ENCODE measurements at regions not wholly inside any gene's neighbourhood (a gene's known extent, or its start where the extent isn't known, plus 50 kb on each side); places are given as distances from the start of the nearest gene placed in this dataset.
A peak's percentile ranks its signal among the peaks of the same experiment; 100 is the strongest.

DNA sequence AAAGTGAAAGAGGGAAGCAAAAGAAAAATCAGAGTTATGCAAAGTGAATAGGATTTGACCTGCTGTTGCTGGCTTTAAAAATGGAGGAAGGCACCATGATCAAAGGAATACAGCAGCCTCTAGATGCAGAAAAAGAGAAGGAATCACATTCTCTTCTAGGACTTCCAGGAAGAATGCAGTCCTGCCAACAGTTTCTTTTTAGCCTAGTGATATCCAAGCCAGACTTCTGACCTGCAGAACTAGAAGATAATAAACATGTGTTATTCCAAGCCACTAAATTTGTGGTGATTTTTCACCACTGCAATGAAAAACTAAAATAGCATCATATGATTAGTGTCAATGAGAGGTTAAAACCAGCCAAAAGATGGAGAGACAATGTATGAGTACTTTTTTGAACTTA lies 101.9 kb upstream of the ADAMTS5 start:
- H3K27ac ChIP-seq (ENCODE audit: low read length): no peak overlapping the region
- DNase-seq: no peak
- H3K4me2 ChIP-seq (ENCODE audit: insufficient read depth, low read length): no peak overlapping the region
- no peak overlapping the region for H3K4me3 ChIP-seq (ENCODE audit: low read depth in 1 of 2, low read length in 2 of 2)
- no peaks in the 10 kb centered on the region for H3K9me3 ChIP-seq (ENCODE audit: insufficient read depth, low read length, severe bottlenecking)
- TF ChIP-seq, protein P1, sequence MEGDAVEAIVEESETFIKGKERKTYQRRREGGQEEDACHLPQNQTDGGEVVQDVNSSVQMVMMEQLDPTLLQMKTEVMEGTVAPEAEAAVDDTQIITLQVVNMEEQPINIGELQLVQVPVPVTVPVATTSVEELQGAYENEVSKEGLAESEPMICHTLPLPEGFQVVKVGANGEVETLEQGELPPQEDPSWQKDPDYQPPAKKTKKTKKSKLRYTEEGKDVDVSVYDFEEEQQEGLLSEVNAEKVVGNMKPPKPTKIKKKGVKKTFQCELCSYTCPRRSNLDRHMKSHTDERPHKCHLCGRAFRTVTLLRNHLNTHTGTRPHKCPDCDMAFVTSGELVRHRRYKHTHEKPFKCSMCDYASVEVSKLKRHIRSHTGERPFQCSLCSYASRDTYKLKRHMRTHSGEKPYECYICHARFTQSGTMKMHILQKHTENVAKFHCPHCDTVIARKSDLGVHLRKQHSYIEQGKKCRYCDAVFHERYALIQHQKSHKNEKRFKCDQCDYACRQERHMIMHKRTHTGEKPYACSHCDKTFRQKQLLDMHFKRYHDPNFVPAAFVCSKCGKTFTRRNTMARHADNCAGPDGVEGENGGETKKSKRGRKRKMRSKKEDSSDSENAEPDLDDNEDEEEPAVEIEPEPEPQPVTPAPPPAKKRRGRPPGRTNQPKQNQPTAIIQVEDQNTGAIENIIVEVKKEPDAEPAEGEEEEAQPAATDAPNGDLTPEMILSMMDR (IDR thresholded peaks at IDR 0.05; ENCODE audit: borderline replicate concordance, extremely low read depth, low read length, poor library complexity, severe bottlenecking): no peak
- no peak for TF ChIP-seq EZH2 (IDR thresholded peaks at IDR 0.05; ENCODE audit: borderline replicate concordance, low read depth, low read length, severe bottlenecking)
- no peaks in the 10 kb centered on the region for H3K27me3 ChIP-seq (ENCODE audit: insufficient read depth, low read length, poor library complexity)
- no peak for ATAC-seq (ENCODE audit: insufficient read depth, low read depth)
- H4K20me1 ChIP-seq (ENCODE audit: insufficient read depth, low read length): no peaks in the 10 kb centered on the region
- H2AFZ ChIP-seq (ENCODE audit: low read depth, low read length): no peak overlapping the region
- no peaks in the 10 kb centered on the region for H3K79me2 ChIP-seq (ENCODE audit: insufficient read depth, low read length)
- no peaks in the 10 kb centered on the region for H3K4me1 ChIP-seq (ENCODE audit: insufficient read depth, low read length)
- H3K9ac ChIP-seq (ENCODE audit: low read depth, low read length): no peak overlapping the region
- no peaks in the 10 kb centered on the region for H3K36me3 ChIP-seq (ENCODE audit: insufficient read depth, low read length)

DNA sequence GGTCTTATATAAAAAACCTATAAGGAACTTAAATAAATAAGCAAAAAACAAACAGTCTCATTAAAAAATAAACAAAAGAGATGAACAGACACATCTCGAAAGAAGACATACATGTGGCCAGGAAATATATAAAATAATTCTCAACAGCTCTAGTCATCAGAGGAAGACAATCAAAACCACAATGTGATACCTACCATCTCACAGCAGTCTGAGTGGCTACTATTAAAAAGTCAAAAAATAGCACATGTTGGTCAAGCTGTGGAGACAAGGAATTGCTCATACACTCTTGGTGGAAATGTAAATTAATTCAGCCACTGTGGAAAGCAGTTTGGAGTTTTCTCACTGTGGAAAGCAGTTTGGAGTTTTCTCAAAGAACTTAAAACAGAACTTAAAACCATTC lies 100.3 kb upstream of the ADAMTS5 start:
- Histone ChIP-seq H3K9me3 (ENCODE audit: insufficient read depth, low read length, severe bottlenecking) (no peaks in the 10 kb centered on the region), H3K4me1 (ENCODE audit: insufficient read depth, low read length) (no peaks in the 10 kb centered on the region), H2AFZ (ENCODE audit: low read depth, low read length) (no peak overlapping the region), H3K79me2 (ENCODE audit: insufficient read depth, low read length) (no peaks in the 10 kb centered on the region), H3K9ac (ENCODE audit: low read depth, low read length) (no peak overlapping the region), H3K4me3 (ENCODE audit: low read depth in 1 of 2, low read length in 2 of 2) (no peak overlapping the region), H3K4me2 (ENCODE audit: insufficient read depth, low read length) (no peak overlapping the region), H3K36me3 (ENCODE audit: insufficient read depth, low read length) (no peaks in the 10 kb centered on the region), H4K20me1 (ENCODE audit: insufficient read depth, low read length) (no peaks in the 10 kb centered on the region), H3K27me3 (ENCODE audit: insufficient read depth, low read length, poor library complexity) (no peaks in the 10 kb centered on the region), H3K27ac (ENCODE audit: low read length) (no peak overlapping the region)
- TF ChIP-seq, protein P1 (IDR thresholded peaks at IDR 0.05; ENCODE audit: borderline replicate concordance, extremely low read depth, low read length, poor library complexity, severe bottlenecking): no peak
- TF ChIP-seq EZH2 (IDR thresholded peaks at IDR 0.05; ENCODE audit: borderline replicate concordance, low read depth, low read length, severe bottlenecking): no peak
- DNase-seq (no peak), ATAC-seq (ENCODE audit: insufficient read depth, low read depth) (no peak)

DNA sequence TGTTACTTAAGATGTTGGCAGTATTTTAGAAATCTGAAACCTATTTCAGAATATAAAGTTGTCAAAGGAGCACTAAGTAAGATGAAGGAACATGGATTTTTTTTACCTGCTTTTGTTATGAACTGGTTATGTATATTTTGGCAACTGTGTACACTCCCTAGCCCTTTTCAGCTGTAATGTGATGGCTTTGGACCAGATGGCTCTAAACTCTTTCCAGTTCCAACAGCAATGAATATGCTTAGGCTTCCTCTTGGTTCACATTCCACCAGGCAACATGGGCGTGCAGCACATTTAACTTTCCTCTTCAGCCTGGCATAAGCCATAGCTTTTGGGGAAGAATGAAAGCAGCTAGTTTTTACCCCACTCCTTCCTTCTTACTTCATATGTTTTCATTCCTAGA lies 95.6 kb upstream of the ADAMTS5 start:
- no peak overlapping the region for H3K9ac ChIP-seq (ENCODE audit: low read depth, low read length)
- H3K79me2 ChIP-seq (ENCODE audit: insufficient read depth, low read length): no peaks in the 10 kb centered on the region
- no peaks in the 10 kb centered on the region for H3K9me3 ChIP-seq (ENCODE audit: insufficient read depth, low read length, severe bottlenecking)
- 0 out of 2 replicates have a peak overlapping the region, but pooled peaks have one; percentile 16 for H2AFZ ChIP-seq (ENCODE audit: low read depth, low read length)
- no peak overlapping the region for H3K4me2 ChIP-seq (ENCODE audit: insufficient read depth, low read length)
- H3K27me3 ChIP-seq (ENCODE audit: insufficient read depth, low read length, poor library complexity): no peaks in the 10 kb centered on the region
- no peak overlapping the region for H3K4me3 ChIP-seq (ENCODE audit: low read depth in 1 of 2, low read length in 2 of 2)
- no peaks in the 10 kb centered on the region for H4K20me1 ChIP-seq (ENCODE audit: insufficient read depth, low read length)
- H3K4me1 ChIP-seq (ENCODE audit: insufficient read depth, low read length): no peaks in the 10 kb centered on the region
- no peak overlapping the region for H3K27ac ChIP-seq (ENCODE audit: low read length)
- no peaks in the 10 kb centered on the region for H3K36me3 ChIP-seq (ENCODE audit: insufficient read depth, low read length)
- ATAC-seq (ENCODE audit: insufficient read depth, low read depth) (no peak), DNase-seq (no peak)
- TF ChIP-seq EZH2 (IDR thresholded peaks at IDR 0.05; ENCODE audit: borderline replicate concordance, low read depth, low read length, severe bottlenecking): no peak
- TF ChIP-seq, protein P1 (IDR thresholded peaks at IDR 0.05; ENCODE audit: borderline replicate concordance, extremely low read depth, low read length, poor library complexity, severe bottlenecking): no peak

DNA sequence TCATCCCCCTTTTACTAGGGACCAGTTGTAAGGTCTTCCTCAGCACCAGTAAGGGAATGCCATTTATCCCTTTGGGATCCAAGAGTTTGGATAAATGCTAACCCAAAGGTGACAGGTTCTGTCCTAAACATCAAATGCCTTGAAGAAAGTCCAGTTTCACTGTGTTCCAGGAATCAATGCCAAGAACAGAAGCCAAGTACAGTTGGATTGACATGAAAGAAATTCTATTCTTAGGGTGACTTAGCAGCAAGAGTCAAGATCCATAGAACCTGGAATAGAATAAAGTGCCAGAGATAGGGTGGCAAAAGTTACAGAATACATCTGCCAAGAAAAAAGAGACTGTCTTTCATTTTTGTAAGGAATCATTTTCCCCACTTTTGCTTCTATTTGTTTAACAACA lies 94.9 kb upstream of the ADAMTS5 start:
- H3K27ac ChIP-seq (ENCODE audit: low read length): no peak overlapping the region
- no peaks in the 10 kb centered on the region for H3K36me3 ChIP-seq (ENCODE audit: insufficient read depth, low read length)
- no peak overlapping the region for H3K9ac ChIP-seq (ENCODE audit: low read depth, low read length)
- H3K79me2 ChIP-seq (ENCODE audit: insufficient read depth, low read length): no peaks in the 10 kb centered on the region
- no peak for ATAC-seq (ENCODE audit: insufficient read depth, low read depth)
- H3K4me1 ChIP-seq (ENCODE audit: insufficient read depth, low read length): no peaks in the 10 kb centered on the region
- H3K27me3 ChIP-seq (ENCODE audit: insufficient read depth, low read length, poor library complexity): no peaks in the 10 kb centered on the region
- TF ChIP-seq, protein P1 (IDR thresholded peaks at IDR 0.05; ENCODE audit: borderline replicate concordance, extremely low read depth, low read length, poor library complexity, severe bottlenecking): no peak
- no peak for TF ChIP-seq EZH2 (IDR thresholded peaks at IDR 0.05; ENCODE audit: borderline replicate concordance, low read depth, low read length, severe bottlenecking)
- no peak overlapping the region for H3K4me2 ChIP-seq (ENCODE audit: insufficient read depth, low read length)
- H2AFZ ChIP-seq (ENCODE audit: low read depth, low read length): no peak overlapping the region
- DNase-seq: no peak
- no peaks in the 10 kb centered on the region for H4K20me1 ChIP-seq (ENCODE audit: insufficient read depth, low read length)
- no peaks in the 10 kb centered on the region for H3K9me3 ChIP-seq (ENCODE audit: insufficient read depth, low read length, severe bottlenecking)
- no peak overlapping the region for H3K4me3 ChIP-seq (ENCODE audit: low read depth in 1 of 2, low read length in 2 of 2)
